CD14-positive monocyte (primary cell): ENCODE measurements at regions not wholly inside any gene's neighbourhood (a gene's known extent, or its start where the extent isn't known, plus 50 kb on each side); places are given as distances from the start of the nearest gene placed in this dataset.

Experiments used
- DNase-seq, 3 donors: peaks; one replicate each; pipeline ENCODE4 v3.0.0-alpha.2; 2011 to 2022
- H2AFZ ChIP-seq: 2 replicates; pipeline ENCODE4 v1.6.0; 2012; ENCODE audit warnings: mild to moderate bottlenecking, low read depth, low read length, inconsistent platforms; ENCODE audit not compliant: insufficient read depth, poor library complexity, severe bottlenecking
- H3K27ac ChIP-seq, 2 donors: 1 replicate in 1 of 2; 2 replicates in 1 of 2; pipeline ENCODE4 v1.5.1; 2012 to 2013; ENCODE audit warnings: low read length in 2 of 2, control low read depth in 1 of 2, inconsistent platforms in 1 of 2, low read depth in 1 of 2, mild to moderate bottlenecking in 1 of 2
- H3K27me3 ChIP-seq, 2 donors: one replicate each; pipeline versions ENCODE4 v1.6.0 to v1.6.1; 2011 to 2013; ENCODE audit warnings: low read length in 2 of 2; ENCODE audit not compliant: control insufficient read depth in 2 of 2, insufficient read depth in 2 of 2
- H3K36me3 ChIP-seq, 2 donors: replicated peaks in 1 of 2; 1 replicate in 1 of 2; 2 replicates in 1 of 2; pipeline versions ENCODE4 v1.5.1 to v1.6.1; 2012 to 2013; ENCODE audit warnings: low read length in 2 of 2, control low read depth in 1 of 2, inconsistent platforms in 1 of 2, mild to moderate bottlenecking in 1 of 2; ENCODE audit not compliant: insufficient read depth in 2 of 2, control insufficient read depth in 1 of 2
- H3K4me1 ChIP-seq, 2 donors: 1 replicate in 1 of 2; 2 replicates in 1 of 2; pipeline versions ENCODE4 v1.5.1 to v1.6.1; 2012 to 2013; ENCODE audit warnings: low read length in 2 of 2, control low read depth in 1 of 2, inconsistent platforms in 1 of 2, mild to moderate bottlenecking in 1 of 2, moderate library complexity in 1 of 2; ENCODE audit not compliant: insufficient read depth in 2 of 2, control insufficient read depth in 1 of 2
- H3K4me2 ChIP-seq: replicated peaks from 2 replicates; pipeline ENCODE3; 2012; ENCODE audit warnings: low read length, moderate library complexity, mild to moderate bottlenecking; ENCODE audit not compliant: poor library complexity, severe bottlenecking; ENCODE audit errors: extremely low read depth
- H3K4me3 ChIP-seq, 3 experiments: fragments of 200-600 bp in 1 of 3; sonication (generic) in 1 of 3; replicated peaks in 1 of 3; 1 replicate in 2 of 3; 2 replicates in 1 of 3; pipeline ENCODE4 v1.5.1; 2011 to 2013; ENCODE audit warnings: low read length in 3 of 3, mild to moderate bottlenecking in 3 of 3, control low read depth in 2 of 3, low read depth in 2 of 3, inconsistent platforms in 1 of 3, moderate library complexity in 1 of 3
- H3K79me2 ChIP-seq: 2 replicates; pipeline ENCODE4 v1.6.0; 2012; ENCODE audit warnings: mild to moderate bottlenecking, control low read depth, inconsistent platforms, low read length, moderate library complexity; ENCODE audit not compliant: insufficient read depth
- H3K9ac ChIP-seq: 2 replicates; pipeline ENCODE4 v1.6.0; 2017; ENCODE audit warnings: low read length, mild to moderate bottlenecking; ENCODE audit not compliant: insufficient read depth, poor library complexity, severe bottlenecking
- H3K9me3 ChIP-seq, 2 donors: replicated peaks in 1 of 2; 1 replicate in 1 of 2; 2 replicates in 1 of 2; pipeline versions ENCODE4 v1.5.1 to v1.6.1; 2012 to 2013; ENCODE audit warnings: low read length in 2 of 2, control low read depth in 1 of 2; ENCODE audit not compliant: control insufficient read depth in 1 of 2, insufficient read depth in 1 of 2
- H4K20me1 ChIP-seq: 2 replicates; pipeline ENCODE4 v1.6.0; 2012; ENCODE audit warnings: mild to moderate bottlenecking, low read length, control low read depth, moderate library complexity; ENCODE audit not compliant: insufficient read depth
- H3K27ac Mint-ChIP-seq, 7 donors: one replicate each; pipeline ENCODE4 v1.8.0; 2020; ENCODE audit warnings: mild to moderate bottlenecking in 7 of 7, mixed read lengths in 7 of 7, moderate library complexity in 6 of 7, inconsistent platforms in 2 of 7
- H3K27me3 Mint-ChIP-seq, 3 donors: one replicate each; pipeline ENCODE4 v1.8.0; 2021 to 2022; ENCODE audit warnings: low read depth in 3 of 3, mild to moderate bottlenecking in 3 of 3, mixed read lengths in 3 of 3, moderate library complexity in 3 of 3, inconsistent platforms in 1 of 3
- H3K36me3 Mint-ChIP-seq, 2 donors: one replicate each; pipeline ENCODE4 v1.8.0; 2020; ENCODE audit warnings: mixed read lengths in 2 of 2, inconsistent platforms in 1 of 2, mild to moderate bottlenecking in 1 of 2
- H3K4me1 Mint-ChIP-seq: one replicate; pipeline ENCODE4 v1.8.0; 2020; ENCODE audit warnings: mild to moderate bottlenecking, mixed read lengths
- H3K4me3 Mint-ChIP-seq, 2 donors: one replicate each; pipeline ENCODE4 v1.8.0; 2020; ENCODE audit warnings: mild to moderate bottlenecking in 2 of 2, mixed read lengths in 2 of 2, moderate library complexity in 1 of 2
- H3K9me3 Mint-ChIP-seq, 7 donors: one replicate each; pipeline ENCODE4 v1.8.0; 2020 to 2022; ENCODE audit warnings: mixed read lengths in 7 of 7, mild to moderate bottlenecking in 6 of 7, moderate library complexity in 6 of 7, inconsistent platforms in 2 of 7
- CTCF ChIP-seq: fragments of 200-600 bp; IDR thresholded peaks from one replicate; pipeline ENCODE4 v1.8.0; 2022; ENCODE audit warnings: antibody characterized with exemption, mild to moderate bottlenecking
- WGBS: methylation state at CpG from one replicate; pipeline ENCODE4 v1.1.5; 2013; ENCODE audit warnings: missing lambda C conversion rate; ENCODE audit not compliant: insufficient coverage; 5-methylcytosine and 5-hydroxymethylcytosine counted together
- intact Hi-C, 2 donors: fragments of 100-400 bp; cut with micrococcal nuclease; formaldehyde crosslinking; loops; one replicate each; pipeline versions ENCODE4 v1.15.0 to v1.15.1; 2023

GRCh38 chrX:42606591-42606990 lies 171.4 kb downstream of the PPP1R2C start:
- Mint-ChIP-seq H3K4me3 (no peak overlapping the region), H3K27me3 (no peaks in the 10 kb centered on the region), H3K4me1 (no peaks in the 10 kb centered on the region), H3K9me3 (no peaks in the 10 kb centered on the region), H3K36me3 (no peaks in the 10 kb centered on the region), H3K27ac (no peak overlapping the region)
- Histone ChIP-seq H4K20me1 (no peaks in the 10 kb centered on the region), H3K79me2 (no peaks in the 10 kb centered on the region), H3K36me3 (no peaks in the 10 kb centered on the region), H3K9ac (no peak overlapping the region), H3K4me3 (no peak overlapping the region), H3K4me2 (no peak overlapping the region), H3K4me1 (no peaks in the 10 kb centered on the region), H3K27ac (no peak overlapping the region), H3K27me3 (no peaks in the 10 kb centered on the region), H3K9me3 (no peaks in the 10 kb centered on the region), H2AFZ (no peak overlapping the region)
- TF ChIP-seq CTCF: no peak
- DNase-seq: no peak
- WGBS: 100% methylated on average over 3 of the region's 4 CpGs
- intact Hi-C loops: no loop called here

GRCh38 chrX:42604302-42604701 lies 173.7 kb downstream of the PPP1R2C start:
- Mint-ChIP-seq H3K36me3 (no peaks in the 10 kb centered on the region), H3K4me3 (no peak overlapping the region), H3K27ac (no peak overlapping the region), H3K4me1 (no peaks in the 10 kb centered on the region), H3K27me3 (no peaks in the 10 kb centered on the region), H3K9me3 (no peaks in the 10 kb centered on the region)
- no peak for DNase-seq
- Histone ChIP-seq H3K27ac (no peak overlapping the region), H3K9ac (no peak overlapping the region), H3K9me3 (no peaks in the 10 kb centered on the region), H4K20me1 (no peaks in the 10 kb centered on the region), H3K27me3 (no peaks in the 10 kb centered on the region), H3K79me2 (no peaks in the 10 kb centered on the region), H2AFZ (no peak overlapping the region), H3K4me1 (no peaks in the 10 kb centered on the region), H3K36me3 (no peaks in the 10 kb centered on the region), H3K4me2 (no peak overlapping the region), H3K4me3 (no peak overlapping the region)
- TF ChIP-seq CTCF: no peak
- WGBS: no CpG with 5 or more reads among the region's 2 CpGs
- intact Hi-C loops: no loop called here
